ENCODE measurements at regions not wholly inside any gene's neighbourhood (a gene's known extent, or its start where the extent isn't known, plus 50 kb on each side); places are given as distances from the start of the nearest gene placed in this dataset.

DNA sequence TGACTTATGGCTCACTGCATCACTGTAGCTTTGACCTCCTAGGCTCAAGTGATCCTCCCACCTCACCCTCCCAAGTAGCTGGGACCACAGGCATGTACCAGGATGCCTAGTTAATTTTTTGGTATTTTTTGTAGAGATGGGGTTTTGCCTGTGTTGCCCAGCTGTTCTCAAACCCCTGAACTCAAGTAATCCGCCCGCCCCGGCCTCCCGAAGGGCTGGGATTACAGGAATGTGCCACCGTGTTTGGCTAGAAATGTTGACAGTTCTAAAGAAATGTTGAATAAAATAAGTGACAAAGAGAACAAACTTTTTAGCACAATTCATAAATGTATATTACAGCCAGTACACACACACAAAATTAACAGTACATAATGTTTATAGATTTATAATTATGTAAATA, 1586.1 kb downstream of the NCAM2 start:
- TF ChIP-seq, protein P1, sequence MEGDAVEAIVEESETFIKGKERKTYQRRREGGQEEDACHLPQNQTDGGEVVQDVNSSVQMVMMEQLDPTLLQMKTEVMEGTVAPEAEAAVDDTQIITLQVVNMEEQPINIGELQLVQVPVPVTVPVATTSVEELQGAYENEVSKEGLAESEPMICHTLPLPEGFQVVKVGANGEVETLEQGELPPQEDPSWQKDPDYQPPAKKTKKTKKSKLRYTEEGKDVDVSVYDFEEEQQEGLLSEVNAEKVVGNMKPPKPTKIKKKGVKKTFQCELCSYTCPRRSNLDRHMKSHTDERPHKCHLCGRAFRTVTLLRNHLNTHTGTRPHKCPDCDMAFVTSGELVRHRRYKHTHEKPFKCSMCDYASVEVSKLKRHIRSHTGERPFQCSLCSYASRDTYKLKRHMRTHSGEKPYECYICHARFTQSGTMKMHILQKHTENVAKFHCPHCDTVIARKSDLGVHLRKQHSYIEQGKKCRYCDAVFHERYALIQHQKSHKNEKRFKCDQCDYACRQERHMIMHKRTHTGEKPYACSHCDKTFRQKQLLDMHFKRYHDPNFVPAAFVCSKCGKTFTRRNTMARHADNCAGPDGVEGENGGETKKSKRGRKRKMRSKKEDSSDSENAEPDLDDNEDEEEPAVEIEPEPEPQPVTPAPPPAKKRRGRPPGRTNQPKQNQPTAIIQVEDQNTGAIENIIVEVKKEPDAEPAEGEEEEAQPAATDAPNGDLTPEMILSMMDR (IDR thresholded peaks at IDR 0.05): no peak
- no peak for TF ChIP-seq POLR2A (IDR thresholded peaks at IDR 0.05)
